ENCODE measurements at regions not wholly inside any gene's neighbourhood (a gene's known extent, or its start where the extent isn't known, plus 50 kb on each side); places are given as distances from the start of the nearest gene placed in this dataset.
"Not testable (repeated sequence)": the region's sequence is repeated elsewhere in the genome, so short reads cannot be mapped to it uniquely, and the experiment has no call there.

DNA sequence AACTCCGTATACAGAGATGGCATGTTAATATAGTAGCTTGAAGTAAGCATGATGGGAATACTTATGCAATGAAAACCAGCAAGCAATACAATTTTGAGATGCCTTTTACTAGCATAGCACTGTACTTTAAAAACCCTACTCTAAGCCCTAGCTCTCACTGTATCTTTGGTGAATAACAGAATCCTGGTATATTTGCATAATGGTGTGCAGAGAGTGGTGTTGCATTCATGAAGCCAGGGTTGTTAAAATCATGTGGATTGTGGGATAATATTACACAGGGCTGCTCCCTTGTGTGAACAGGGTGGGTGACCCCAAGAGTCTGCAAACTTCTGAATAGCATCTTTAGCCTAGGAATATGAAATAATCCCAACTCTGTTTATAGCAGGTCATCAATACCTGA, 105.2 kb upstream of the BMP2 start:
- intact Hi-C loops (cut with micrococcal nuclease): no loop called here

DNA sequence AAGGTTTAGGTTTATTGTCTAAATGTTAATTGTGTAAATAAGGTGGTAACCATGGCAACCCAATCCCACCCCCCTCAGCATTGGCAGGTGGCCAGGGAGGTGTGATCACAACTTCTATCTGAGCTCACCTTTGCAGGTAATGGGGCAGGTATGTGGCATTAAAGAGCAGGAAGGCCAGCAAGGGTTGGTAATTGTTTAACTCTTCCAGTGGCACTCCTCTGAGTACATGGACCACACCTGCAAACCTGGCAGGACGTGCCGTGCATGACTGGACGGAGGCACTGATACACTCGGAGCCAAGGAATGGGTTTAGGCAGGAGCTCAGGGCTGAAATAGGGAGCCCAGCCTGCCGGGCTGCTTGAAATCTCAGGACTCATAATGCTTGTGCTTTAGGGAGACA, 107.0 kb upstream of the BMP2 start:
- intact Hi-C loops (cut with micrococcal nuclease): no loop called here

DNA sequence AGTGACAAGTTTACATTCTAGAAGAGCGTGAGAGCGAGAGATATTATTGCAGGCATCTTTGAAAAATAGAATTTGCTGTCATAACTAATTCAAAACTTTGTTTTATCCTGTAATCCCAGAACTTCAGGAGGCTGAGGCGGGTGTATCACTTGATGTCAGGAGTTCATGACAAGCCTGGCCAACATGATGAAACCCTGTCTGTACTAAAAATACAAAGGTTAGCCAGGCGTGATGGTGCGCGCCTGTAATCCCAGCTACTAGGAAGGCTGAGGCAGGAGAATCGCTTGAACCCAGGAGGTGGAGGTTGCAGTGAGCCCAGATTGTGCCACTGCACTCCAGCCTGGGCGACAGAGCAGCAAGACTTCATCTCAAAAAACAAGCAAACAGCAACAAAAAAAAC, 108.6 kb upstream of the BMP2 start:
- intact Hi-C loops (cut with micrococcal nuclease): not testable (repeated sequence)

DNA sequence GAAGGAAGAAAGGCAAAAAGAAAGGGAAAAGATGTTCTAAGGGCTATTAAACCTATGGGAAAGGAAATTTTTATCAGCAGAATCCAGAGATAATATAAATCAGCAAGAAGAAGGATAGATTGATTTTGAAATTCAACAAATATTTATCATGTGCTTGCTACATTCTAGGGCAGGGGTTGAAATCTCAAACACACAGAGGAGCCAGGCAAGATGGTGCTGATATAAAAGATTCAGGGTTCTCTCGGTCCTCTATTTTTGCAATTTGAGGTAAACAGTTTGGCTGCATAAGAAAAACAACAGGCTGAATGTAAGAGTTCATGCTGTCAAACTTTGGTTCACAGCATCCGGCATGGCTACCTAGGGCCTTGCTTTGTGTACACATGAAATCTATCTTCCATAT, 109.6 kb upstream of the BMP2 start:
- intact Hi-C loops (cut with micrococcal nuclease): no loop called here

DNA sequence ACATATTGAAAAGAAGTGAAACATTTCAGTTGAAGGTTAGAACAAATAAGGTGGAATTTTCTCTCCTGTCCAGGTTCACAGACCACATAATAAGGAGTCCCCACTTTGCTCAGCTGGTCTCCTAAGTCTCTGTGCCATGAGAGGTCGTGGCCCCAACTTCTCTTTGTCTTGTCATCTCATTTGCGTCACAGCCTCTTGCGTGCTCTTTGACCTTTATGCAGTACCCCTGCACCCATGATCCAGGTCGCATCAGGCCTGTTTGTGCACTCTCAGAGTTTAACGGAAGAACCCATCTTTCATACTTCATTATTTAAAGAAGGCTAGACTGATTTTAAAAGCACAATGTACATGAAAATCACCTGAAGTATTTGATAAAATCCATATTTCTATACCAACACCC, 110.4 kb upstream of the BMP2 start:
- intact Hi-C loops (cut with micrococcal nuclease): no loop called here

DNA sequence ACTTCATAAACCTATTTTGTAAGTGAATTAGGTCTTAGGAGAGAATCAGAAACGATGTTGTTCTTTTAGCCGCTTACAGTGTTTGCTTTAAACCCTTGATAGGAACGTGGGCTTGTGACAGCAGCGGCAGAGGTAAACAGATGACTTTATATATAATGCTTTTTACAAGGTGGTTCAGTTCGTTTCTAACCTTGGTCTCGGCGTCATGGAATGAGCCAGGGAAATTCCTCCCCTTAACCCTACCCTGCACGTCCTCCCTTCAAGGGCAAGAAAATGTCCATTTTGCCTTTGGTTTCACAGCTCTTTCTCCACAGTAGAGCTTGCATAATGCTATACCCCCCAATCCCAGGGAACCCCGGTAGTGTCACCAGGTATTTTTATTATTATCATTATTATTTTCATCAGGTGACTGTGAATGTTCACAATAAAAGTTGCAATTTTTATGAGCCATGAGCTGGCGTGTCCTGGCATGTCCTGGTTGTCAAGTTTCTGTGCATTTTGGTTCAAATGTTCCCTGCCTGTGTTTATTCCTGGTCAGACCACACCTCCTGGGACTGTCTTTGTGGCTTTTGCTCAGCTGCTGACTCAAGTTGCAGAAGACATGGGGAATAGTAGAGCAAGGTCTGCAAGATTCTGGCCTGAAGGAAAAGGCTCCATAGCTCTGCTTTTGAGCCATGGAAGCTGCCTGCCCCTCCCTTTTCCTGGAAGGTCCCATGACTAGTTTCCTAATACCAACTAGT, 112.8 kb upstream of the BMP2 start:
- intact Hi-C loops (cut with micrococcal nuclease): no loop called here

DNA sequence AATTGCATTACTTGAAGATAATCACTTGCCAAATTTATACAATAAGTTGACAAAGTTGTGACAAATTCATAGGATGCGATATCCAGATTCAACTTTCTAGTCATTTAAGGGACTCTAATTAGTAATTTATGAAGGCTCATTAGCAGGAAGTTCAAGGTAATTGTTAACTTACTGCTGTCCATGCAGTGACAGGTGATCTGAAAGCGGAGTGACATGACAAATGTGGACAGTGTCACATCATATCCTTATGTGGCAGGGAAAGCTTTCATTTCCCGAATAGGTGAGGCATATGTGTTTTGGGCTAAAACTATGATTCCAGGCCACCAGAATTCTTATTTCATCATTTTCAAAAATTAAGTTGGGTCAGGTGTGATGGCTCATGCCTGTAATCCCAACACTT, 115.9 kb upstream of the BMP2 start:
- intact Hi-C loops (cut with micrococcal nuclease): no loop called here

DNA sequence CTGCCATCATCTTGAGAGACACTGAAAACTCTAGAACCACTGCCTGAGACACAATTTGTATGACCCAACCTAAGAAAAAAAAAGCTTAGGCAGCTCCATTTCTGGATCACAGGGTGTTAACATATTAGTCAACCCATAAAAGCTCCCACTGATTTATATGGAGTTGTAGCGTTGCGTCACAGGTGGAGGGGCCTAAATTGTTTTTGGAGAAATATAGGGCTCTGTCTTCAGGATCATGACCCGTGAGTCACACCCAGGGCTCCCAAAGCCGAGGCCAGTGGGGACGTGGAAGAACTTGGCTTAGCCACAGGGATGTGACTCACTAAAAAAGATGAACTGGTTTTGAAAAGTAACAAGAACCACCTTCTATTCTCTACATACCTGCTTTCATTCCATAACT, 116.5 kb upstream of the BMP2 start:
- intact Hi-C loops (cut with micrococcal nuclease): no loop called here

DNA sequence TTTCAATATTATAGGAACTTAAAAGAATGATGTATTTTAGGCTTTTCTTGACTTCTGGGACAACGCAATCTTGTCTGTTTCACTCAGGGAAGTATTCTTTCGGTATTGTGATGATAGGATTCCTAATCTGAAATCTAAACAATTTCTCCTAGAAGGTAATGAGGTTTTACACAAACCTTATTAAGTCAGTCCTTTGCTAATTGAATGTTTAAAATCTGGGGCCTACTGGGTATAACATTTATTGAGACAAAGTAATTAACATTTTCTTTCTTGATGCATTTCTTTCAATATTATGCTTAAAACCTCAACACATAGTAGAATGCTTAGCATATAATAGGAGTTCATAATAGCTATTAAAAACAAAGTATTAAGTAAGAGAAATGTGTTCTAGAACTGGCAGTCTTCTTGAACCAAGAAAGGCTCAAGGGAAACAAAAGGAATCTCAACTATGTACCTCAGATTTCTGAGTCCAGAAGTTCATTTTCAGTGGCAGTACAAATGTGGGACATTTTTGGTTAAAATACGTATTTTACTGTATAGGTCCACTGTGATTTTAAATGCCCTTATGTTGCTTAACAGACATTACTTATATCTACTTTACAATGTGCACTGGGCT, 121.4 kb upstream of the BMP2 start:
- intact Hi-C loops (cut with micrococcal nuclease): no loop called here

DNA sequence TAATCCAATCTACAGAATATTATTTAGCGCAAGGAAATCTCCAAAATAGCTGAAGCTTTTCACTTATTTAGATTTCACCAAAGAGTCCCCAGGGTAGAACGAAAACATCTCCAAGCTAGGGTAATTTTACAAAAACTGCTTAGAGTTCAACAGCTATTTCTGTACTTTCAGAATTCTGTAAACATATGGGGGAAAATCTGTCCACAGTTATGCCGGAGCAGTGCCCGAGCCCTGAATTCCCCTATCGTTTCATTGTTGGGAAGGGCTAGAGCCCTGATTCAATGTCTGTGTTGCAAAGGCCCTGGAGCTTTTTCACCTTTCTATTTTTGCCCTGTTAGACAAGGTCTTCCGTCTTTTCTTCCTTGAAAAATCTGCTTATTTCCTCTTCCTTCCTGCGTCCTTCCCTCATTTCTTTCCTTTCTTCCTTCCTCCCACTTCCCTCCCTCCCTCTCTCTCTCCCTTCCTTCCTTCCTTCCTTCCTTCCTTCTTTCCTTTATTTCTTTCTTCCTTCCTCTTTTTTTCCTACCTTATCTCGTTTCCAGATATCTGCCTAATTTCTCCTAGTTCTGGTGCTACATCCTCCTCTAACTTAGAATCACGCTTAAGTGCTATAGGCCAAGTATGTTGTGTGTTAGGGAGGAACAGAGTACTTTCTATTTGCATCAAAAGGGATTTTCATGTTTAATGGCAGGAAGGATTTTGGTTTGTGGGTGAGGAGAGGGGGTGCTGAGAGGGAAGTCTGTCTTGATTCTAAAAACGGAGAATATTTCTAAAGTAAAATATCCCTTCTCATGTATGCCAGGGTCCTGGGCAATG, 122.5 kb upstream of the BMP2 start:
- intact Hi-C loops (cut with micrococcal nuclease): no loop called here

DNA sequence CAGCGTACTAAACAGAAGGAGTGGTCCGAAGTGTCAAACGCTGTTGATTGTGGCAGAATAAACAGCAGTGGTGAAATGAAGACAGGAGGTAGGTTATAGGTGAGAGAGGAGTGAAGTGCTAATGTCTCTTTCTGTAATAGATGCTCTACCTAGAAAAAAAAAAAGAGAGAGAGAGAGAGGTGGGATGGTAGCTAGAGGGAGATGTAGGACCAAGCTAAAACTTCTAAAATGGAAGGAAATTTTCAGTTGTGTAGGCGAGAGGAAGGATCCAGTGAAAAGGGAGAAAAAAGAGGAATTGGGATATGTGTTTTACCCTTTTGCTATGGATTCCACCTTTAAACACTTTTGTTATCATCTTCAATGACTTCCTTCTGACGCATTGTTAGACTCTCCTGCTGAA, 126.5 kb upstream of the BMP2 start:
- intact Hi-C loops (cut with micrococcal nuclease): no loop called here

DNA sequence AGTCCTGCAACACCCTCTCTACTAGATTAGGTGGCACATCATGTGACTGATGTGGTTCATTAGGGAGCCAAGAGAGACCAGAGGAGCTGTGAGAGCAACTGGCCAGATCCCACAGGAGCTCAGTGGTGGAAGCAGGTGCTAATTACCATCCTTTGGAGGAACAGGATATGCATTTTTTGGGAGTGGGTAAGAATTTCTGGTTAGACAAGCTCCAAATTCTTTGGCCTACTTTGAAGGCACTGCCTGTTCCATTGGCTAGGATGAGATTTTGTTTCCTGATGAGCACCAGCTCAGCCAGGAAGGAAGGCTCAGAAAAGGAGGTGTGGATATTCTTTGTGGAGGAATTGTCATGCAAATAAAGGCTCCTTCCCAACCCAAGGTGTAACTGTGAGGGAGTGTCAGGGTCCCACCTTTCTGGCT, 130.3 kb upstream of the BMP2 start:
- intact Hi-C loops (cut with micrococcal nuclease): no loop called here

DNA sequence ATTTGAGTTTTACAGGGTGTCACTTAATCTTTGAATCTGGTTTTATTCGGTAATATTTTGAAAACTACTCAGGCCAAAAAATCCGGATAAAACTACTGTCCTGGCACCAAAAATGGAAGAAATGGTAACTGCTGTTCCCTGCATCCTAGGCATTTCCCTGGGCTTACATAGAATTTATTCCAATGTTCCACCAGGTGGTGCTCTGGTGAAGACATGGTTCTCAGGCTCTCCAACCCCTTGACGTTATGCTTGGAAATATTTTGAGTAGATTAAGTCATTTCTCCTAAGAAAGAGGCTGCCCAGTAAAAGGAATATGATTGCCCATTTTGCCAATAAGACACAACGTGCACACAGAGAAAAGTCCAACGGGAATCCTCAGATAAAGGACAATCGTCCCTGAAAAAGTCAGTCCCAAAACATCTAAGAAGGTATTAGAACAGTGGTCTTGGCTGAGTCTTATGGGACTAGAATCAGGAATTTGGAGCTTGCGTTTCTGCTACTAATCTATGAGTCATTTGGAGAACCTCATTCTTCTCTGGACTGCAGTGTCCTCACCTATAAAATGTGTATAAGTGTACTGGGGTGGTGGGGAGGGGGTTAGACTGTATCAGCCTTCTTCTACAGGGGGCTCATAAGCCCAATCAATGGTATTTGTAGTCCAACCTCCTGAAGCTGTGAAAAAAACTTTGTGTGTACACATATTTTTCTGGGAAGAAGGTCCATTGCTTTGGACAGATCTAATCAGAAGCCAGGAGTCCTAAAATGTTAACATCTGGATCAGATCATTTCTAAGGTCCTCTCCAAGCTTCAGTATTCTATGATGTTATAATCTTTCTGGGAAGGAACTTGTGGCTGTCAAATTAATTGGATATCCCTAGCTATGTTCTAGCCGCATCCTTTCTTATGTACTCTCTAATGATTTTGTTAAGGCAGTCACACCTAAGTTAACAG, 131.0 kb upstream of the BMP2 start:
- intact Hi-C loops (cut with micrococcal nuclease): no loop called here

DNA sequence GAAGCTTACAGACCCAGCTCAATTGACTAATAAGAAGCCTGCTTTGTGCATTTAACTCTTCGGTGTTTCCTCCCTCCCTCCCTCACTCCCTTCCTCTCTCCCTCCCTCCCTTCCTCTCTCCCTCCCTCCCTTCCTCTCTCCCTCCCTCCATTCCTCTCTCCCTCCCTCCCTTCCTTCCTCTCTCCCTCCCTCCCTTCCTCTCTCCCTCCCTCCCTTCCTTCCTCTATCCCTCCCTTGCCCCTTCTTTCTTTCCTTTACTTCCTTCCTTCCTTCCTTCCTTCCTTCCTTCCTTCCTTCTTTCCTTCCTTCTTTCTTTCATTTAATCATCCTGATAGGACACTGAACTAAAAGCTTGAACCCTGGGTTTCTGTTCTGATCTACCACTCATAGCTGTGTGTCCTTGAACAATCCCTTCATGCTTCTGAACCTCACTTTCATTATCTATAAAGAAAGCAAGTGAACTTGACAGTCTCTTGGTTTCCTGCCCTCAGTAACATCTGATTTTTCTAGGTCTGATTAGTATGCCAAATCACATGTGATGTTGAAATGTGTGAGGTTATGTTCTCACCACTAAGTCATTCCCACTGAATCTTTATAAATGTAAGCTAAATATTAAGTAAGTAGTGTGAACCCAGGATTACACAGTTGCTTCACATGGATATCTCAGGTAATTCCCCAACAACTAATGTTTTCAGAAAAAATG, 132.3 kb upstream of the BMP2 start:
- intact Hi-C loops (cut with micrococcal nuclease): no loop called here

DNA sequence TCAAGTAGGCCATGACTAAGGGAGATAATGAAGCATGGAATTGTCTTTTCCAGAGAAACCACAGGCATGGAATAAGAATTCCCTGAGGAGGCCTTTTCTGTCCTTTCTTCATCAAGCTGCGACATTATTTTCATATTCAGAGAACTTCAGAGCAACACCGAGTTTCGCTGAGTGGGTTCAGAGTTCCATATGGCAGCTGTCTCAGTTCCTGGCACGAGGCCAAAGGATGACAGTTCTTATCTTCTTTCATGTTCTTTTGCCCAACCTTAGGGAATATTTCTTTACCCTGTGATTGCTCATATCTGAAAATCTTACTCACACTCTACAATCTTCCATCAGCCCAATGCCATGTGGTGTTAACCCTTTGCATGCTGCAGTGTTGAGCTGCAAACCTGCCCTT, 135.3 kb upstream of the BMP2 start:
- intact Hi-C loops (cut with micrococcal nuclease): no loop called here

DNA sequence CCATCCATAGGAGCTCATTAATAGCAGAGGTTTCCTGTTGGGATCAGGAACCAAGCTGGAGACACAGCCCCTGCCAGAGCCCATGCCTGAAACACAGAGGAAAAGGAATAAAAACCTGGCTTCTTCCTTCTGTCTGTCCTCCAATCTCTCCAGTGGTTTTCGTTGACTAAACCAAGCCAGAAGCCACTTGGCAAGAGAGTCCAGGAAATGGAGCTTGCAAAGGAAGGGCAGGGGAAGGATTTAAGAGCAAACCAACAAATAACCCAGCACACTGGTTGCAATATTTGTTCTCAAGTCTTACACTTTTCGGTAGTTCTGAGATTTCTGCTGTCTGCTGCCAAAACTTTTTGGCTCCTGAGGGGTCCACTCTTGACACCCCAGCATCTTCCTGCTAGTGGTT, 137.0 kb upstream of the BMP2 start:
- intact Hi-C loops (cut with micrococcal nuclease): no loop called here

DNA sequence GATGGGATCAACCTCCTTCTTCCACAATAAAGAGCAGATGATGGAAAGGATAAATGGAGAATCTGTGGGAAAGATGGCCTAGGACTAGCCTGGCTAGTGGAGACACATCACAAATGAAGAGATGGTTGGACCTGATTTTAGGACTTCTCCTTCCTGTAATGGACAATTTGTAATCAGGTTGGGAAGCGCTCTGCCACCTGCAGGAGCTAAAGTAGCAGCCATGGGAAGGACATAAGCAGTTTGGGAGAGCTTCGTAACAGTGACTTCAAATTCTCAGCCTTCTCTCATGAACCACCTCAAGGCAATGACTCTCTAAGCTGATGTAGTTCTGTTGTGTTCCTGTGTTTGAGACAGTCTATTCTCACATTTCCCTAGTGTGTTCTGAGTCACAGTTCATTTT, 137.9 kb upstream of the BMP2 start:
- intact Hi-C loops (cut with micrococcal nuclease): no loop called here

DNA sequence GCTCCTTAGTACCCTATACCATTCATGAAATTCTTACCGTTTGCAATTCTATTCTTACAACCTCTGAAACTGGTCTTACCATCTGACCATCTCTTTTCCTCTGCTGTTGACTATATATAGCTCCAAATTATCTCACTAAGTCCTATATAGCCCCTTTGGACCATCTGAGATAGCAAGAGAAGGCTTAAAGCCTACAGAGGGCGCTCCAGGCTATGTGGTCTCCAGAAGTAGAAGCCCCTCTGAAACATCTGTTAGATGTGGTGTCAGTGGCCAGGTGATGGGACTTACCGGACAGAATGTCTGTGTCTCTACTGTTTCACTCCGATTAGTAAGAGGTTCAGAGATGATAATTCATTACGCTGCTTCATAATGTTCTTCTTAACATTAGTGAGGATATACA, 140.7 kb upstream of the BMP2 start:
- intact Hi-C loops (cut with micrococcal nuclease): no loop called here

DNA sequence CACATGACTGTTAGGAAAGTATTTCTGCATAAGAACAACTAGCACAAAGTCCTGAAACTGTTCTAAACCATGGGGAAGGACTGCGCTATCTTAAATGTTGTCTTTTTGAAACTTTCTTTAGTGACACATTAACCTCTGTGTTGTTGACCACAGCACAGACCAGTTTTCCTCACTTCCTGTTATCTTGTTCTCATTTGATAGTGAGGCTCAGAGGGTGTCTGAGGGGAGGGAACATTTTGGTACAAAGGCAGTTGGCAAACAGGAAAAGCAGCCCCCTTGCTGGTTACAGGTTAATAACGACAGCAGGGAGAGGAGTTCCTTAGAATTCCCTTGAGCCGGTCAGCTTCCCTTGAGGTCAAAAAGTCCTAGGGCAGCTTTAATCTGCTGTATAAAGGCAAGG, 143.5 kb upstream of the BMP2 start:
- intact Hi-C loops (cut with micrococcal nuclease): no loop called here

DNA sequence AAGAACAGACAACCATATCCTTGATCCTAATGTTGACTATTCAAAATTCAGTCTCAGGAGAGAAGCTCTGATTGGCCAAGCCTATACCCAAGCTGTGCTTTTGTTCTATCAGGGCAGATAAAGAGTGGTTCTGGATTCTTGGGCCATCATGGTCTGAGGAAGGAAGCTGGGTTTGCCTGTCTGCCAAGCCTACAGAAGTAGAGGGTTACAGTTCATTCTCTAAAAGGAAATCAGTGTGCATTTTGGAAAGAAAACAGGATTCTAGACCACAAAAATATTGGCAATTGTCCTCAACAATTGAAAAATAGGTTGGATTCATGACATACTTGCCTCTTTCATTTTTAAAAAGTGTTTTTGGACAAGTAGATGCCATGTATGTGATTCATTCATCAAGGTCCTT, 145.4 kb upstream of the BMP2 start:
- intact Hi-C loops (cut with micrococcal nuclease): no loop called here

DNA sequence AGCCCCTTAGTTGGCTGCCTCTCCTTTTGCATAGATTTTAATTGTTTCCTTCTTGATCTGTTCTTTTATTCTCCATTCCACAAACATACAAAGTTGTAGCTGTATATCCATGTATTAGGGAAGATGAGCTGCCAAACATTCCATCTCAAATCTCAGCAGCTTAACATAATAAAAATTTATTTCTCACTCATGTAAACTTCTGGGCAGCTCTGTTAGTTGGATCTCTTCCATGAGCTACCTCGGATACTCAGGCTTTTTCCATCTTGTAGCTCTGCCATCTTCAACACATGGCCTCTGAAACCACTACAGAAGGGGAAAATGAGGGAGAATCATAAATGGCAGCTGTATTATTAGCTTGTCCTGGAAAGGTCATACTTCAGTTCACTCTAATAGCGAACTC, 149.4 kb upstream of the BMP2 start:
- intact Hi-C loops (cut with micrococcal nuclease): no loop called here
